ENCODE measurements at regions not wholly inside any gene's neighbourhood (a gene's known extent, or its start where the extent isn't known, plus 50 kb on each side); places are given as distances from the start of the nearest gene placed in this dataset.
A peak's percentile ranks its signal among the peaks of the same experiment; 100 is the strongest.

- DNase-seq (ENCODE audit: low spot score) (no peak), FAIRE-seq (no peak)
Observed at GRCh38 chr4:34037280-34037679, 2207.0 kb downstream of the ARAP2 start.

- no peak for FAIRE-seq
- no peak for DNase-seq (ENCODE audit: low spot score)
Observed at GRCh38 chr4:34039766-34040165, 2204.5 kb downstream of the ARAP2 start.

- DNase-seq (ENCODE audit: low spot score) (no peak), FAIRE-seq (no peak)
Observed at GRCh38 chr4:34043131-34043530, 2201.2 kb downstream of the ARAP2 start.

- DNase-seq (ENCODE audit: low spot score), result peak; percentile 41
Observed at GRCh38 chr4:34046580-34046979, 2197.7 kb downstream of the ARAP2 start.

GRCh38 chr4:34047363-34047762 lies 2197.0 kb downstream of the ARAP2 start:
- no peak for FAIRE-seq
- no peak for DNase-seq (ENCODE audit: low spot score)

More at GRCh38 chr4:34046580-34046979, 2197.7 kb downstream of the ARAP2 start:
- no peak for FAIRE-seq

- FAIRE-seq (no peak), DNase-seq (ENCODE audit: low spot score) (no peak)
Observed at GRCh38 chr4:34066126-34066525, 2178.2 kb downstream of the ARAP2 start.

- no peak for FAIRE-seq
- DNase-seq (ENCODE audit: low spot score), result no peak
Observed at GRCh38 chr4:34091451-34091850, 2152.9 kb downstream of the ARAP2 start.

- no peak for DNase-seq (ENCODE audit: low spot score)
- no peak for FAIRE-seq
Observed at GRCh38 chr4:34094114-34094513, 2150.2 kb downstream of the ARAP2 start.

GRCh38 chr4:34105311-34105710 lies 2139.0 kb downstream of the ARAP2 start:
- FAIRE-seq (no peak), DNase-seq (ENCODE audit: low spot score) (no peak)

- DNase-seq (ENCODE audit: low spot score) (no peak), FAIRE-seq (no peak)
Observed at GRCh38 chr4:34108391-34108790, 2135.9 kb downstream of the ARAP2 start.

- FAIRE-seq (no peak), DNase-seq (ENCODE audit: low spot score) (no peak)
Observed at GRCh38 chr4:34112573-34112972, 2131.7 kb downstream of the ARAP2 start.

- DNase-seq (ENCODE audit: low spot score) (no peak), FAIRE-seq (no peak)
Observed at GRCh38 chr4:34138385-34138784, 2105.9 kb downstream of the ARAP2 start.

- FAIRE-seq, result no peak
Observed at GRCh38 chr4:34139346-34139745, 2105.0 kb downstream of the ARAP2 start.

GRCh38 chr4:34148322-34148908 lies 2095.9 kb downstream of the ARAP2 start:
- peak; percentile 8 for DNase-seq (ENCODE audit: low spot score)
- no peak for FAIRE-seq

More at GRCh38 chr4:34139346-34139745, 2105.0 kb downstream of the ARAP2 start:
- no peak for DNase-seq (ENCODE audit: low spot score)

GRCh38 chr4:34157547-34157946 lies 2086.8 kb downstream of the ARAP2 start:
- DNase-seq (ENCODE audit: low spot score), result no peak
- no peak for FAIRE-seq

GRCh38 chr4:34158878-34159277 lies 2085.4 kb downstream of the ARAP2 start:
- no peak for FAIRE-seq
- DNase-seq (ENCODE audit: low spot score), result no peak

GRCh38 chr4:34170946-34171345 lies 2073.4 kb downstream of the ARAP2 start:
- no peak for FAIRE-seq
- no peak for DNase-seq (ENCODE audit: low spot score)

- DNase-seq (ENCODE audit: low spot score) (no peak), FAIRE-seq (no peak)
Observed at GRCh38 chr4:34176609-34177008, 2067.7 kb downstream of the ARAP2 start.

GRCh38 chr4:34178476-34178875 lies 2065.8 kb downstream of the ARAP2 start:
- no peak for FAIRE-seq
- no peak for DNase-seq (ENCODE audit: low spot score)

GRCh38 chr4:34181311-34181841 lies 2062.9 kb downstream of the ARAP2 start:
- FAIRE-seq (peak; percentile 79), DNase-seq (ENCODE audit: low spot score) (peak; percentile 45)

- FAIRE-seq, result no peak
- no peak for DNase-seq (ENCODE audit: low spot score)
Observed at GRCh38 chr4:34181891-34182290, 2062.4 kb downstream of the ARAP2 start.

GRCh38 chr4:34182306-34182705 lies 2062.0 kb downstream of the ARAP2 start:
- no peak for DNase-seq (ENCODE audit: low spot score)
- FAIRE-seq, result no peak

GRCh38 chr4:34183926-34184325 lies 2060.4 kb downstream of the ARAP2 start:
- no peak for FAIRE-seq
- DNase-seq (ENCODE audit: low spot score), result no peak

- DNase-seq (ENCODE audit: low spot score) (no peak), FAIRE-seq (no peak)
Observed at GRCh38 chr4:34187056-34187455, 2057.3 kb downstream of the ARAP2 start.

Measured in urothelium cell line (cell line).